Spleen (tissue), 11 donors: ENCODE measurements at regions not wholly inside any gene's neighbourhood (a gene's known extent, or its start where the extent isn't known, plus 50 kb on each side); places are given as distances from the start of the nearest gene placed in this dataset.
"Not testable (repeated sequence)": the region's sequence is repeated elsewhere in the genome, so short reads cannot be mapped to it uniquely, and the experiment has no call there.

Experiments
- DNase-seq: peaks from one replicate; pipeline ENCODE4 v3.0.0-alpha.2; 2020
- H3K27ac ChIP-seq, 8 donors: fragments of 200-600 bp; sonication (generic) in 7 of 8; 1 replicate in 4 of 8; 2 replicates in 4 of 8; pipeline versions ENCODE4 v1.5.0 to v1.8.0; 2016 to 2021; ENCODE audit warnings: inconsistent platforms in 4 of 8, mild to moderate bottlenecking in 4 of 8, moderate library complexity in 1 of 8
- H3K27me3 ChIP-seq, 7 donors: fragments of 200-600 bp; sonication (generic) in 6 of 7; replicated peaks in 1 of 7; 1 replicate in 4 of 7; 2 replicates in 3 of 7; pipeline versions ENCODE4 v1.5.0 to v1.8.0; 2016 to 2021; ENCODE audit warnings: inconsistent platforms in 3 of 7, mild to moderate bottlenecking in 1 of 7
- H3K36me3 ChIP-seq, 6 donors: fragments of 200-600 bp; sonication (generic) in 5 of 6; 1 replicate in 4 of 6; 2 replicates in 2 of 6; pipeline versions ENCODE4 v1.5.0 to v1.8.0; 2016 to 2021; ENCODE audit warnings: inconsistent platforms in 2 of 6
- H3K4me1 ChIP-seq, 6 donors: fragments of 200-600 bp; sonication (generic) in 5 of 6; 1 replicate in 3 of 6; 2 replicates in 3 of 6; pipeline versions ENCODE4 v1.5.0 to v1.8.0; 2016 to 2021; ENCODE audit warnings: inconsistent platforms in 3 of 6
- H3K4me3 ChIP-seq, 8 donors: fragments of 200-600 bp; sonication (generic) in 7 of 8; 1 replicate in 4 of 8; 2 replicates in 4 of 8; pipeline versions ENCODE4 v1.5.0 to v1.8.0; 2016 to 2021; ENCODE audit warnings: inconsistent platforms in 4 of 8, mild to moderate bottlenecking in 4 of 8, moderate library complexity in 2 of 8
- H3K9me3 ChIP-seq, 8 donors: fragments of 200-600 bp; sonication (generic) in 7 of 8; 1 replicate in 4 of 8; 2 replicates in 4 of 8; pipeline versions ENCODE4 v1.5.0 to v1.8.0; 2016 to 2021; ENCODE audit warnings: inconsistent platforms in 4 of 8
- POLR2A ChIP-seq, 3 donors: fragments of 450-650 bp; IDR thresholded peaks; one replicate each; pipeline ENCODE4 v1.5.1; 2017; ENCODE audit warnings: antibody characterized with exemption in 3 of 3, mild to moderate bottlenecking in 1 of 3
- POLR2AphosphoS5 ChIP-seq, 3 donors: sonication (generic); formaldehyde crosslinking; IDR thresholded peaks; one replicate each; pipeline ENCODE4 v1.5.1; 2017; ENCODE audit warnings: antibody characterized with exemption in 3 of 3
- WGBS, 5 donors: extraction: QIAGEN DNeasy Blood & Tissue Kit in 3 of 5; methylation state at CpG; one replicate each; pipeline versions ENCODE4 v1.1.5 to v1.1.7; 2013 to 2018; 5-methylcytosine and 5-hydroxymethylcytosine counted together
- intact Hi-C: fragments of 100-400 bp; cut with DNase I; formaldehyde crosslinking; loops from one replicate; pipeline ENCODE4 v1.15.0; 2023; ENCODE audit warnings: low total_unique reads
- TF ChIP-seq, protein P1 (sequence below), 11 experiments: fragments of 200-600 bp in 7 of 11; fragments of 450-650 bp in 4 of 11; sonication (generic) in 4 of 11; IDR thresholded peaks in 8 of 11; conservative IDR thresholded peaks in 3 of 11; 1 replicate in 7 of 11; 2 replicates in 4 of 11; pipeline versions ENCODE4 v1.4.0 to v1.8.0; 2016 to 2021; ENCODE audit warnings: antibody characterized with exemption in 11 of 11, inconsistent platforms in 4 of 11, mild to moderate bottlenecking in 1 of 11
- donor health status: healthy with polysubstance abuse.
- donor health status: DM: no; HTN: no; CAD: no; lungs with moderate emphysema.
- donor health status: DM: no; HTN: no; CAD: no.
- donor health status: Bipolar disorder and iron deficiency.
- donor health status: healthy.
- donor health status: DM: no; HTN: no; CAD: no.
- donor health status: DM: yes; HTN: yes; CAD: no.

DNA sequence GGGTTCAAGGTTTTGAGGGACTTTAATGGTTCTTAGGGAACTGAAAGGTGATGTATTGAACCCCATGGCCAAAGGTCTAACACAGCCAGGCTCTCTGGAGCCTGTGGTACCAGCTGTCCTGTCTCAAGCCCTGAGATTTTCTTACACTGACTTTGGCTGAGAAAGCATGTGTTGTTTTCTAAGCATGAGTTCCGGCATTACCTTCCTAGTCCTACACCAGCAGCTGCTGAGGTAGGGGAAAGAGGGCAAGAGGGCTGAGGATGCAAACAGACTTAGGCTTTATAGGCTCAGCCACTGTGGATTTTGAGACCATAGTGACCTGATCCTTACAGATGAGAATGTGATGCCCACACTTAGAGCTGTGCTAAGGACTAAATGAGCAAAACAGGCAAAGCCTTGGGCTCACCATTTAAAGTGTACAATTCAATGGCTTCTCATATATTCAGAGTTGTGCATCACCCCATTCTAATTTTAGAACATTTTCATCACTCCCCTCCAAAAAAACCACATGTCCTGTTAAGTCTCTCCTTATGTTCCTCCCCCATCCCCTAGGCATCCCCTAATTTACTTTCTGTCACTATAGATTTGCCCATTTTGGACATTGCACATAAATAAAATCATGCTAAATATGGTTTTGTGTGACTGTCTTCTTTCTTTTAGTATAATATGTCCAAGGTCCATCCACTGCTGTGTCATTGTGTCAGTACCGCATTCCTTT is 99.7 kb upstream of the OTOS start:
- H3K27me3 ChIP-seq = peaks cover 0 to 11% (median 0%) of the 10 kb centered on the region in 7 donors
- no peak overlapping the region for H3K27ac ChIP-seq
- whole genome bisulfite sequencing, 5 donors = 85 to 97% (median 95%) methylated on average over 2 of the region's 2 CpGs
- H3K4me3 ChIP-seq = no peak overlapping the region
- H3K9me3 ChIP-seq = no peaks in the 10 kb centered on the region
- H3K36me3 ChIP-seq = no peaks in the 10 kb centered on the region
- intact Hi-C loops = no loop called here
- no peak for DNase-seq
- TF ChIP-seq, protein P1, sequence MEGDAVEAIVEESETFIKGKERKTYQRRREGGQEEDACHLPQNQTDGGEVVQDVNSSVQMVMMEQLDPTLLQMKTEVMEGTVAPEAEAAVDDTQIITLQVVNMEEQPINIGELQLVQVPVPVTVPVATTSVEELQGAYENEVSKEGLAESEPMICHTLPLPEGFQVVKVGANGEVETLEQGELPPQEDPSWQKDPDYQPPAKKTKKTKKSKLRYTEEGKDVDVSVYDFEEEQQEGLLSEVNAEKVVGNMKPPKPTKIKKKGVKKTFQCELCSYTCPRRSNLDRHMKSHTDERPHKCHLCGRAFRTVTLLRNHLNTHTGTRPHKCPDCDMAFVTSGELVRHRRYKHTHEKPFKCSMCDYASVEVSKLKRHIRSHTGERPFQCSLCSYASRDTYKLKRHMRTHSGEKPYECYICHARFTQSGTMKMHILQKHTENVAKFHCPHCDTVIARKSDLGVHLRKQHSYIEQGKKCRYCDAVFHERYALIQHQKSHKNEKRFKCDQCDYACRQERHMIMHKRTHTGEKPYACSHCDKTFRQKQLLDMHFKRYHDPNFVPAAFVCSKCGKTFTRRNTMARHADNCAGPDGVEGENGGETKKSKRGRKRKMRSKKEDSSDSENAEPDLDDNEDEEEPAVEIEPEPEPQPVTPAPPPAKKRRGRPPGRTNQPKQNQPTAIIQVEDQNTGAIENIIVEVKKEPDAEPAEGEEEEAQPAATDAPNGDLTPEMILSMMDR (IDR thresholded peaks at IDR 0.05 in 8 of 11, conservative IDR thresholded peaks at IDR 0.05 in 3 of 11) = no peak
- TF ChIP-seq POLR2A (IDR thresholded peaks at IDR 0.05) (no peak), POLR2AphosphoS5 (IDR thresholded peaks at IDR 0.05) (no peak)
- peaks cover 0 to 20% (median 11%) of the 10 kb centered on the region in 6 donors for H3K4me1 ChIP-seq

DNA sequence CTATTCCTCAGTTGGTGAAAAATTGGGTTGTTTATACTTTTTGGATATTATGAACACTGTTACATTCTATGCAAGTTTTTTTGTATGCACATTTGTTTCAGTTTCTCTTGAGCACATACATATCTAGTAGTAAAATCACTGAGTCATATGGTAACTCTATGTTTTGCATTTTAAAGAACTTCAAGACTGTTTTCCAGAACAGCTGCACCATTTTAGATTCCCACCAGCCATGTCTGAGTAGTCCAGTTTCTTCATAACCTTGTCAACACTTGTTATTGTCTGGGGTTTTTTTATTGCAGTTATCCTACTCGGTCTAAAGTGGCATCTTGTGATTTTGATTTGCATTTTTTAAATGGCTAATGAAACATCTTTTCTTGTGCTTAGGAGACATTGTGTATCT is 100.3 kb upstream of the OTOS start:
- no peaks in the 10 kb centered on the region for H3K9me3 ChIP-seq
- DNase-seq = no peak
- H3K36me3 ChIP-seq = no peaks in the 10 kb centered on the region
- TF ChIP-seq POLR2AphosphoS5 (IDR thresholded peaks at IDR 0.05) = no peak
- TF ChIP-seq, protein P1 (IDR thresholded peaks at IDR 0.05 in 8 of 11, conservative IDR thresholded peaks at IDR 0.05 in 3 of 11) = no peak
- H3K4me3 ChIP-seq = no peak overlapping the region
- no peak overlapping the region for H3K27ac ChIP-seq
- H3K4me1 ChIP-seq = peaks cover 0 to 20% (median 11%) of the 10 kb centered on the region in 6 donors
- intact Hi-C loops = no loop called here
- 52 to 84% (median 74%) methylated on average over 1 of the region's 1 CpG for WGBS, 5 donors
- peaks cover 0 to 14% (median 0%) of the 10 kb centered on the region in 7 donors for H3K27me3 ChIP-seq

DNA sequence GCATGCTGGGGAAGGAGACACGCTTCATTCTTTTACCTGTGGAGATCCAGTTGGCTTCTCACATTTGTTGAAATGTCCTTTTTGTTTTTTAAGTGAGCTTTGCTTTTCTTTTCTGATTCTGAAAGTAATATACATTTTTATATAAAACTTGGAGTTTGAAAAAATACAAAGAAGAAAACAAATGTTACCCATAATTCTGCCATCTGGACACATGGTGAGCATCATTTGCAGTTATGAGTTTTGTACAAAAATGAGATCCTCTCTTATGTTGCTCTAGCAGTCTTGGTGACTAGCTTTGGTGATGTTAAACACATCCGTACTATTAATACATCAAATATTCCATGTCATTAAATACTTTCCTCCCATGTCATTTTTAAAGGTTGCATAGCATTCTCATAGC is 101.1 kb upstream of the OTOS start:
- Histone ChIP-seq H3K27ac (no peak overlapping the region), H3K4me3 (no peak overlapping the region), H3K36me3 (no peaks in the 10 kb centered on the region), H3K27me3 (peaks cover 0 to 21% (median 0%) of the 10 kb centered on the region in 7 donors), H3K9me3 (no peaks in the 10 kb centered on the region), H3K4me1 (peaks cover 0 to 16% (median 7%) of the 10 kb centered on the region in 6 donors)
- no peak for DNase-seq
- no peak for TF ChIP-seq POLR2A (IDR thresholded peaks at IDR 0.05)
- TF ChIP-seq, protein P1 (IDR thresholded peaks at IDR 0.05 in 8 of 11, conservative IDR thresholded peaks at IDR 0.05 in 3 of 11) = no peak
- no peak for TF ChIP-seq POLR2AphosphoS5 (IDR thresholded peaks at IDR 0.05)
- intact Hi-C loops = no loop called here
- WGBS, 5 donors = 80 to 92% (median 86%) methylated on average over 2 of the region's 2 CpGs

DNA sequence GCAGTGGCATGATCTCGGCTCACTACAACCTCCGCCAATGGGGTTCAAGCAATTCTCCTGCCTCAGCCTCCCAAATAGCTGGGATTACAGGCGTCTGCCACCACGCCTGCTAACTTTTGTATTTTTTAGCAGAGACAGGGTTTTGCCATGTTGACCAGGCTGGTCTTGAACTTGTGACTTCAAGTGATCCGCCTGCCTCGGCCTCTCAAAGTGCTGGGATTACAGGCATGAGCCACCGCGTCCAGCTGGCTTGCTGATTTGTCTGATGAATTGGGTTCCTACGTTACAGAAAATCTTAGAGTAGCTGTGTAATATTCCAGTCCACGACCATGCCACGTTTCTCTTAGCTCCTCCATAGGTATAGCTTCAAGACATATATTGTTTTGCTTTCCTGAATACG is 102.6 kb upstream of the OTOS start:
- H3K9me3 ChIP-seq, DNase-seq, intact Hi-C loops, H3K36me3 ChIP-seq, H3K27ac ChIP-seq, H3K4me1 ChIP-seq, H3K4me3 ChIP-seq: not testable (repeated sequence)
- WGBS, 5 donors = 86 to 92% (median 88%) methylated on average over 12 of the region's 12 CpGs
- H3K27me3 ChIP-seq = peaks cover 0 to 28% (median 0%) of the 10 kb centered on the region in 7 donors
